ENCODE measurements at regions not wholly inside any gene's neighbourhood (a gene's known extent, or its start where the extent isn't known, plus 50 kb on each side); places are given as distances from the start of the nearest gene placed in this dataset.

DNA sequence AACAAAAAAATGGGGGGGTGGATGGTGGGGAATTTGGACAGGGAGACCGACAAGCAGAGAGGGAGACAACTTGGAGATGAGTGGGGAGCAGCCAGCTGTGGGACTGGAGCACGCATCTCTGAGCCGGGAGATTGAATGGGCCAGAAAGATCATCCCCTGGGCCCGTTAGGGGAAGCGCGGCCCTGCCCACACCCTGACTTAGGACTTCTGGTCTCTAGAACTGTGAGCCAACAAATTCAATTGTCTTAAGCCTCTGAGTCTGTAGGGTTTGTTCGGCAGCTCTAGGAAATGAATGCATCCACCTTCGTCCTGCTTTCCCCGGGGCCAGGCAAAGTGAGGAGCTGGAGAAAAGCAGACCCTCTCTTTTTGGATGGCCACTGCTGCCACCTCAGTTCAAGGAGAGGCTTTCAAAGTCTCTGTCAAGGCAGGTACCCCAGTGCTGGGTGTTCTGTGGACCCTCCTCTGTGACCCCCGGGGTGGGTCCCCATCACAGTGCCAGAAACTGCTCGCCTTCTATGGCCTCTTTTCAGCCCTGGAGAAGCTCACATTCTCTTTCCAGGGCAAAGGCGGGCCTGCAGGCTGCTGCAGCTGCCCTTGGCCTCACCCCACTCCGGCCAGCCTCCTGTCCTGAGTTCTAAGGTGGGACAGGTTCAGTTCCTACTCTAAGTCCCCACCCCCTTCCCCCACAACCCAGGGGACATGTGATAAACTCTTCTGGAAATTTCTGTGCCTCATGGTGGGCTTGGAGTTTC, 423.2 kb downstream of the RPS24 start:
- no peak overlapping the region for H3K27ac ChIP-seq
- H3K4me3 ChIP-seq = no peak overlapping the region
- no peaks in the 10 kb centered on the region for H3K27me3 ChIP-seq
- no peaks in the 10 kb centered on the region for H3K36me3 ChIP-seq
- H3K9me3 ChIP-seq (ENCODE audit: low read depth) = no peaks in the 10 kb centered on the region
- no peak for DNase-seq (ENCODE audit: low read depth in 1 of 2, low spot score in 1 of 2)
- no peak for TF ChIP-seq CTCF (IDR thresholded peaks at IDR 0.05; ENCODE audit: low read depth, low read length)
- no peaks in the 10 kb centered on the region for H3K4me1 ChIP-seq (ENCODE audit: low read depth)

GRCh38 chr10:78457804-78458482, 424.3 kb downstream of the RPS24 start:
- DNase-seq (ENCODE audit: low read depth in 1 of 2, low spot score in 1 of 2) = peak in 1 of 2 donors; percentile 94
- Histone ChIP-seq H3K27ac (no peak overlapping the region), H3K9me3 (ENCODE audit: low read depth) (no peaks in the 10 kb centered on the region), H3K4me3 (no peak overlapping the region), H3K4me1 (ENCODE audit: low read depth) (no peaks in the 10 kb centered on the region), H3K36me3 (no peaks in the 10 kb centered on the region), H3K27me3 (no peaks in the 10 kb centered on the region)
- TF ChIP-seq CTCF (IDR thresholded peaks at IDR 0.05; ENCODE audit: low read depth, low read length) = no peak

- H3K4me1 ChIP-seq (ENCODE audit: low read depth) = no peaks in the 10 kb centered on the region
- H3K9me3 ChIP-seq (ENCODE audit: low read depth) = no peaks in the 10 kb centered on the region
- H3K4me3 ChIP-seq = no peak overlapping the region
- no peaks in the 10 kb centered on the region for H3K36me3 ChIP-seq
- TF ChIP-seq CTCF (IDR thresholded peaks at IDR 0.05; ENCODE audit: low read depth, low read length) = no peak
- no peak overlapping the region for H3K27ac ChIP-seq
- peak in 1 of 2 donors; percentile 84 for DNase-seq (ENCODE audit: low read depth in 1 of 2, low spot score in 1 of 2)
- H3K27me3 ChIP-seq = no peaks in the 10 kb centered on the region
Measured at GRCh38 chr10:78458983-78459638, 425.4 kb downstream of the RPS24 start.

GRCh38 chr10:78459639-78460037, 426.0 kb downstream of the RPS24 start:
- H3K4me1 ChIP-seq (ENCODE audit: low read depth) = no peaks in the 10 kb centered on the region
- no peak for TF ChIP-seq CTCF (IDR thresholded peaks at IDR 0.05; ENCODE audit: low read depth, low read length)
- no peaks in the 10 kb centered on the region for H3K9me3 ChIP-seq (ENCODE audit: low read depth)
- no peaks in the 10 kb centered on the region for H3K27me3 ChIP-seq
- no peak overlapping the region for H3K4me3 ChIP-seq
- H3K36me3 ChIP-seq = no peaks in the 10 kb centered on the region
- no peak for DNase-seq (ENCODE audit: low read depth in 1 of 2, low spot score in 1 of 2)
- H3K27ac ChIP-seq = no peak overlapping the region

GRCh38 chr10:78460204-78460603, 426.5 kb downstream of the RPS24 start:
- DNase-seq (ENCODE audit: low read depth in 1 of 2, low spot score in 1 of 2) = no peak
- no peaks in the 10 kb centered on the region for H3K36me3 ChIP-seq
- H3K27me3 ChIP-seq = no peaks in the 10 kb centered on the region
- no peak for TF ChIP-seq CTCF (IDR thresholded peaks at IDR 0.05; ENCODE audit: low read depth, low read length)
- H3K9me3 ChIP-seq (ENCODE audit: low read depth) = no peaks in the 10 kb centered on the region
- no peak overlapping the region for H3K27ac ChIP-seq
- no peaks in the 10 kb centered on the region for H3K4me1 ChIP-seq (ENCODE audit: low read depth)
- H3K4me3 ChIP-seq = no peak overlapping the region

Measured in cardiac muscle cell (in vitro differentiated cells and primary cell).